Suppressor macrophage treated with lipopolysaccharide for 1 hour (primary cell): ENCODE measurements at regions not wholly inside any gene's neighbourhood (a gene's known extent, or its start where the extent isn't known, plus 50 kb on each side); places are given as distances from the start of the nearest gene placed in this dataset.

ENCODE experiments used
- DNase-seq, 3 donors: peaks; one replicate each; pipeline ENCODE4 v3.0.0-alpha.2; 2020 to 2022

DNA sequence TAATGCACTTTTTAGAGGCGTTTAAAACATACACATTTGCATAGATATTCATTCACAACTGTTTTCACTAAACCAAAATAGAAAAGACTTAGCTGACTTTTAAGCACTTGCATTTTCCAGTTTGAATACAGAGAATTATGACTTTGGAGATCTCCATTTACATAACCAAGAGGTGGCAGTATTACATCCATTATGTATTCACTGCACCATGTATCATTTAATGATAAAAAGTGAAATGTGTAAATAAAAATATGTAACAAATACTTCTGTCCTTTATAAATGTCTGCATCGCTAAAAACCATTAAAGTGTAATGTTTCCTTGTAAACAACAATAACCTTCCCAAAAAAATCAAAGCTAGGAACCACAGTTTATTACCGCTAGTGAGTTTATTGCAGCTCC lies 413.2 kb downstream of the FGF13 start:
- no peak for DNase-seq

DNA sequence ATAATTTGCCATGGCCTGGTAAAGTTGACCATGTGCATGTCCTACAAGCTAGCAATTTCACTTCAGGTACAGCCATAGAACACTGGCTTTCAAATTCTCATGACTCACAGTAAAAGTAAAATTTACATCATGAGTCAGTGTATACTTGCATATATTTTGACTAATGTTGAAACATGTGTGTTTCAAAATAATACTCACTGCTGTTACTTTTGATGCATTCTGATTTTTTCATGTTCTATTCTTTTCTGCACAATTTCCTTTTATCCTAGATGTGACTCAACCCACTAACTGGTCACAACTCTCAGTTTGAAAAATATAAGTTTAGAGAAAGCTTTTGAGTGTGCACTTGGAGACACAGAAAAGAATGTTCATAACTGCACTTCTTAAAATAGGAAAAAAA lies 365.7 kb downstream of the FGF13 start:
- no peak for DNase-seq

GRCh38 chrX:138349351-138349750 lies 362.2 kb downstream of the FGF13 start:
- DNase-seq, result no peak

DNA sequence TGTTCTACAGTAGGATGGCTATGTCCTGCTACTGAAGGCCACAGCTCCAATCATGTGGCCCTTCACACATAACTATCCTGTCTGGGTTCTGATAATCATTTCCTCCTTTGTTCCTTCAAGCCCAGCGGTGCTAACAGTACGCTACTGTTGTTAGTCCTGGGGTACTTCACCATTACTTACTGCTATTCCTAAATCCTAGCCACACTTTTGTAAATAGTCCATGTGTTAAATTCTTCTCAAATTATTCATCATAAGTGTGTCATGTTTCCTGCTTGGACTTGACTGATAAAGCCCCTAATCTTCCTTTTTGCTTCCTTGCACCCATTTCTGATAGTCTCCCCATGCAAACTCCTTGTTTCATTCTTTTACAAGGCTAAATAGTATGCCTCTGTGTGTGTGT lies 332.6 kb downstream of the FGF13 start:
- DNase-seq, result no peak

DNA sequence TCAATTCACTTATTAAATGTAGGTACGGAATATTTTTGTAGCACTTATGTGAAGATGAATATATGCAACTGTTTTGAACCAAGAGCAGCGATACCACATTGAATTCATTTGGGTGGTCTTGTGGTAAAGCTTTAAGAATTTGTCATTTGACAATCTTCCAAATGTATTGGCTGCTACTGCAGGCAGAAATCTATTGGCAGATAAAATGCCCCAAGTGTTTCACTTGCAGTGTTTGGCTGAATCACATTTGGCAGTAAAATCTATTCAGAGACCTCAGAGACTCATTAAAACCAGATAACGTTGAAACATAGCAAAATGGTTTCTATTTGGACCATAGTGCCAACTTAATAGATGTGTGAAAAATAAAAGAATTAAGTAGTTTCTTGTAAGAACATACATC lies 303.4 kb downstream of the FGF13 start:
- no peak for DNase-seq

DNA sequence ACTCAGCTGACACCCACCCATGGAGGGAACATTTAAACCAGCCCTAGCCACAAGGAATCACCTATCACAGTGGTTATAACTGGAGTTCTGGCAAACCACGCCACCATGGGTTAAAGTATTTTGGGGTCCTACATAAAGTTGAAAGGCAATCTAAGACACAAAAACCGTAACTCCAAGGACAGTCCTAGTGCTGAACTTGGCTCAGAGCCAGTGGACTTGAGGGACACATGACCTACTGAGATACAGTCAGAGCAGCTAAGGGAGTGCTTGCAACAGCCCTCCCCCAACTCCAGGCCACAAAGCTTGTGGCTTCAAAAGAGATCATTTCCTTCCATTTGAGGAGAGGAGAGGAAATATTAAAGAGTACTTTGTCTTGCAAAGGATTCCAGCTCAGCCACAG lies 300.5 kb downstream of the FGF13 start:
- no peak for DNase-seq
